Neural cell (in vitro differentiated cells): ENCODE measurements at regions not wholly inside any gene's neighbourhood (a gene's known extent, or its start where the extent isn't known, plus 50 kb on each side); places are given as distances from the start of the nearest gene placed in this dataset.
"Not testable (repeated sequence)": the region's sequence is repeated elsewhere in the genome, so short reads cannot be mapped to it uniquely, and the experiment has no call there.

ENCODE experiments used
- H2AFZ ChIP-seq: fragments of 200-600, 300-800 bp; sonication (generic), shearing (Covaris generic); 2 replicates; pipeline ENCODE4 v1.6.0; 2014; ENCODE audit warnings: low read depth, mild to moderate bottlenecking, antibody characterized with exemption, low read length, moderate library complexity
- H3F3A ChIP-seq: fragments of 200-600 bp; shearing (Covaris generic); 2 replicates; pipeline ENCODE4 v1.6.1; 2016; ENCODE audit warnings: mild to moderate bottlenecking, moderate library complexity, mixed read lengths, antibody characterized with exemption, low read length; ENCODE audit not compliant: insufficient read depth, poor library complexity, severe bottlenecking
- H3K27ac ChIP-seq: fragments of 200-600, 300-800 bp; sonication (generic), shearing (Covaris generic); 2 replicates; pipeline ENCODE4 v1.5.1; 2014; ENCODE audit warnings: mild to moderate bottlenecking, low read length, moderate library complexity
- H3K27me3 ChIP-seq: fragments of 300-800, 200-600 bp; sonication (generic), shearing (Covaris generic); 2 replicates; pipeline ENCODE4 v1.6.0; 2014; ENCODE audit warnings: mild to moderate bottlenecking, low read depth, low read length, moderate library complexity; ENCODE audit not compliant: insufficient read depth
- H3K36me3 ChIP-seq: fragments of 300-800, 200-600 bp; sonication (generic), shearing (Covaris generic); 2 replicates; pipeline ENCODE4 v1.5.1; 2014; ENCODE audit warnings: mild to moderate bottlenecking, antibody characterized with exemption, low read length, moderate library complexity; ENCODE audit not compliant: insufficient read depth
- H3K4me2 ChIP-seq: fragments of 300-800, 200-600 bp; sonication (generic), shearing (Covaris generic); 2 replicates; pipeline ENCODE4 v1.6.0; 2014; ENCODE audit warnings: mild to moderate bottlenecking, low read length
- H3K4me3 ChIP-seq: fragments of 300-800, 200-600 bp; sonication (generic), shearing (Covaris generic); 2 replicates; pipeline ENCODE4 v1.5.1; 2014; ENCODE audit warnings: mild to moderate bottlenecking, low read length, moderate library complexity
- H3K79me2 ChIP-seq: fragments of 200-600 bp; shearing (Covaris generic); replicated peaks from 2 replicates; pipeline ENCODE4 v1.6.0; 2014; ENCODE audit warnings: mild to moderate bottlenecking, low read length, moderate library complexity; ENCODE audit not compliant: insufficient read depth
- H3K9ac ChIP-seq: fragments of 300-800, 200-600 bp; sonication (generic), shearing (Covaris generic); 2 replicates; pipeline ENCODE4 v1.6.1; 2016; ENCODE audit warnings: mild to moderate bottlenecking, low read length, mixed read lengths
- H3K9me2 ChIP-seq: fragments of 200-600 bp; shearing (Covaris generic); 2 replicates; pipeline ENCODE4 v1.6.1; 2016; ENCODE audit warnings: mild to moderate bottlenecking, low read length, mixed read lengths; ENCODE audit not compliant: insufficient read depth
- H3K9me3 ChIP-seq: fragments of 200-600, 300-800 bp; sonication (generic), shearing (Covaris generic); 2 replicates; pipeline ENCODE4 v1.6.1; 2016; ENCODE audit warnings: mild to moderate bottlenecking, mixed run types, low read length, moderate library complexity, mixed read lengths
- H4K20me1 ChIP-seq: fragments of 200-600 bp; shearing (Covaris generic); 2 replicates; pipeline ENCODE4 v1.6.1; 2016; ENCODE audit warnings: mild to moderate bottlenecking, mixed run types; ENCODE audit not compliant: insufficient read depth
- EP300 ChIP-seq: fragments of 450-650 bp; conservative IDR thresholded peaks from 2 replicates; pipeline ENCODE4 v1.6.1; 2014; ENCODE audit warnings: antibody characterized with exemption, mild to moderate bottlenecking, moderate library complexity; ENCODE audit not compliant: poor library complexity, severe bottlenecking
- EZH2 ChIP-seq: fragments of 200-600, 300-800 bp; shearing (Covaris generic), sonication (generic); IDR thresholded peaks from 2 replicates; pipeline ENCODE4 v1.6.1; 2014; ENCODE audit warnings: antibody characterized with exemption, low read length, borderline replicate concordance, mild to moderate bottlenecking; ENCODE audit not compliant: insufficient read depth, poor library complexity, severe bottlenecking
- MXI1 ChIP-seq: fragments of 450-650 bp; conservative IDR thresholded peaks from 2 replicates; pipeline ENCODE4 v1.6.1; 2014; ENCODE audit warnings: antibody characterized with exemption, mild to moderate bottlenecking; ENCODE audit not compliant: poor library complexity, severe bottlenecking
- POLR2AphosphoS5 ChIP-seq: IDR thresholded peaks from 2 replicates; pipeline ENCODE4 v1.6.1; 2012
- RAD21 ChIP-seq: fragments of 450-650 bp; conservative IDR thresholded peaks from 2 replicates; pipeline ENCODE4 v1.6.1; 2014; ENCODE audit warnings: antibody characterized with exemption, mild to moderate bottlenecking, moderate library complexity
- SMC3 ChIP-seq: fragments of 450-650 bp; conservative IDR thresholded peaks from 2 replicates; pipeline ENCODE4 v1.6.1; 2014; ENCODE audit warnings: antibody characterized with exemption, mild to moderate bottlenecking, moderate library complexity; ENCODE audit not compliant: poor library complexity
- TAF1 ChIP-seq: IDR thresholded peaks from 2 replicates; pipeline ENCODE4 v1.6.1; 2012; ENCODE audit warnings: low read depth
- TF ChIP-seq, protein P1 (sequence below): fragments of 450-650 bp; IDR thresholded peaks from 2 replicates; pipeline ENCODE4 v1.5.1; 2014; ENCODE audit warnings: antibody characterized with exemption, mild to moderate bottlenecking, moderate library complexity; ENCODE audit not compliant: poor library complexity, severe bottlenecking
- TF ChIP-seq, protein P2 (sequence below): IDR thresholded peaks from 2 replicates; pipeline ENCODE4 v1.6.1; 2012; ENCODE audit warnings: borderline replicate concordance

DNA sequence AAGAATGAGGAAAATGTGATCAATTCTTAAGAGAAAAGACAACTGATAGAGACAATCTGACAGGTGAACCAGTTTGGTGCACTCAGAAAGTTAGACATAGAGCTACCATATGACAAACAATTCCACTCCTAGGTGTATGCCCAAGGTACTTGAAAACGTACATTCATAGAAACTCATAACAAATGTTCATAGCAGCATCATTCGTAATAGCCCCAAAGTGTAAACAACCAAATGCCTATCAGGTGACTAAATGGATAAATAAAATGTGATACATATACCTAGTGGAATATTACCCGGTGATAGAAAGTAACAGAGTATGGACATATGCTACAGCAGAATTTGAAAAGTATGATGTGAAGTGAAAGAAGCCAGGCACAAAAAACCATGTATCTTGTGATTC, 149.3 kb upstream of the TRIB2 start:
- H3K36me3 ChIP-seq = no peaks in the 10 kb centered on the region
- no peaks in the 10 kb centered on the region for H4K20me1 ChIP-seq
- H3F3A ChIP-seq = no peaks in the 10 kb centered on the region
- TF ChIP-seq SMC3 (no peak), RAD21 (no peak), MXI1 (no peak), EP300 (no peak)
- H2AFZ ChIP-seq = no peak overlapping the region
- no peak overlapping the region for H3K9ac ChIP-seq
- H3K27ac ChIP-seq = no peak overlapping the region
- H3K4me3 ChIP-seq = no peak overlapping the region
- no peaks in the 10 kb centered on the region for H3K27me3 ChIP-seq
- no peaks in the 10 kb centered on the region for H3K79me2 ChIP-seq
- no peaks in the 10 kb centered on the region for H3K9me3 ChIP-seq
- no peaks in the 10 kb centered on the region for H3K9me2 ChIP-seq
- no peak overlapping the region for H3K4me2 ChIP-seq

DNA sequence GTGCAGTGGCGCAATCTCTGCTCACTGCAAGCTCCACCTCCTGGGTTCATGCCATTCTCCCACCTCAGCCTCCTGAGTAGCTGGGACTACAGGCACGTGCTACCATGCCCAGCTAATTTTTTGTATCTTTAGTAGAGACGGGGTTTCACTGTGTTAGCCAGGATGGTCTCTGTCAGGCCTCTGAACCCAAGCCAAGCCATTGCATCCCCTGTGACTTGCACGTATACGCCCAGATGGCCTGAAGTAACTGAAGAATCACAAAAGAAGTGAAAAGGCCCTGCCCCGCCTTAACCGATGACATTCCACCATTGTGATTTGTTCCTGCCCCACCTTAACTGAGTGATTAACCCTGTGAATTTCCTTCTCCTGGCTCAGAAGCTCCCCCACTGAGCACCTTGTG, 147.2 kb upstream of the TRIB2 start:
- H3K9me2 ChIP-seq, H3F3A ChIP-seq, H3K9ac ChIP-seq, H3K27ac ChIP-seq, H3K79me2 ChIP-seq, H4K20me1 ChIP-seq, H3K4me3 ChIP-seq, H2AFZ ChIP-seq, H3K4me2 ChIP-seq, H3K9me3 ChIP-seq, H3K27me3 ChIP-seq, H3K36me3 ChIP-seq: not testable (repeated sequence)

DNA sequence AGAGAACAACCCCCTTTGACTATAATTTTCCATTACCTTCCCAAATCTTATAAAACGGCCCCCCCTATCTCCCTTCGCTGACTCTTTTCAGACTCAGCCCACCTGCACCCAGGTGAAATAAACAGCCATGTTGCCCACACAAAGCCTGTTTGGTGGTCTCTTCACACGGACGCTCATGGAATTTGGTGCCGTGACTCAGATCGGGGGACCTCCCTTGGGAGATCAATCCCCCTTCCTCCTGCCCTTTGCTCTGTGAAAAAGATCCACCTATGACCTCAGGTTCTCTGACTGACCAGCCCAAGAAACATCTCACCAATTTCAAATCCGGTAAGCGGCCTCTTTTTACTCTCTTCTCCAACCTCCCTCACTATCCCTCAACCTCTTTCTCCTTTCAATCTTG, 146.8 kb upstream of the TRIB2 start:
- not testable (repeated sequence) for H3K36me3 ChIP-seq, H3K9me2 ChIP-seq, H3K9me3 ChIP-seq, H3K27me3 ChIP-seq, H2AFZ ChIP-seq, H3K79me2 ChIP-seq, H3F3A ChIP-seq, H4K20me1 ChIP-seq, H3K4me2 ChIP-seq, H3K9ac ChIP-seq, H3K4me3 ChIP-seq, H3K27ac ChIP-seq

DNA sequence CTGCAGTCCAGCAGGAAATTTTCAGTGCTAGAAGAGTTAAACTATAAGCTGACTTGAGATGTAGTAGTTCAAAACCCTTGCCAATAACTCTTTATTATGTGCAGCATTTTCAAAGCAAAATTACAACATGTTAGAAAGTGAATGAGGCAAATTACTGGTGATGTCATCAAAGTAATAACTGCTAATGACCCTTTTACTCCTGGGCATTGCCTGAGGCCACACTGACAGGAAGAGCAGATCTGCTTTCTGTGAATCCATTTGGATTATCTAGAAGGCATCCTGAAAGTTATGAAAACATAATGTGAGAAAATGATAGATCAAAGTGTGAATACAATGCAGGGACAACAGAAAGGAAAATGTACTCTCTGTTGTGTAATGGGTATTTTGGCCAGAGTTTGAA, 139.6 kb upstream of the TRIB2 start:
- no peaks in the 10 kb centered on the region for H3F3A ChIP-seq
- no peaks in the 10 kb centered on the region for H3K9me3 ChIP-seq
- H3K9me2 ChIP-seq = no peaks in the 10 kb centered on the region
- H2AFZ ChIP-seq = no peak overlapping the region
- no peaks in the 10 kb centered on the region for H3K27me3 ChIP-seq
- TF ChIP-seq SMC3 = no peak
- TF ChIP-seq POLR2AphosphoS5 = no peak
- no peak for TF ChIP-seq EZH2
- no peak for TF ChIP-seq EP300
- TF ChIP-seq, protein P1, sequence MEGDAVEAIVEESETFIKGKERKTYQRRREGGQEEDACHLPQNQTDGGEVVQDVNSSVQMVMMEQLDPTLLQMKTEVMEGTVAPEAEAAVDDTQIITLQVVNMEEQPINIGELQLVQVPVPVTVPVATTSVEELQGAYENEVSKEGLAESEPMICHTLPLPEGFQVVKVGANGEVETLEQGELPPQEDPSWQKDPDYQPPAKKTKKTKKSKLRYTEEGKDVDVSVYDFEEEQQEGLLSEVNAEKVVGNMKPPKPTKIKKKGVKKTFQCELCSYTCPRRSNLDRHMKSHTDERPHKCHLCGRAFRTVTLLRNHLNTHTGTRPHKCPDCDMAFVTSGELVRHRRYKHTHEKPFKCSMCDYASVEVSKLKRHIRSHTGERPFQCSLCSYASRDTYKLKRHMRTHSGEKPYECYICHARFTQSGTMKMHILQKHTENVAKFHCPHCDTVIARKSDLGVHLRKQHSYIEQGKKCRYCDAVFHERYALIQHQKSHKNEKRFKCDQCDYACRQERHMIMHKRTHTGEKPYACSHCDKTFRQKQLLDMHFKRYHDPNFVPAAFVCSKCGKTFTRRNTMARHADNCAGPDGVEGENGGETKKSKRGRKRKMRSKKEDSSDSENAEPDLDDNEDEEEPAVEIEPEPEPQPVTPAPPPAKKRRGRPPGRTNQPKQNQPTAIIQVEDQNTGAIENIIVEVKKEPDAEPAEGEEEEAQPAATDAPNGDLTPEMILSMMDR = no peak
- no peak for TF ChIP-seq RAD21
- TF ChIP-seq TAF1 = no peak
- TF ChIP-seq MXI1 = no peak
- TF ChIP-seq, protein P2, sequence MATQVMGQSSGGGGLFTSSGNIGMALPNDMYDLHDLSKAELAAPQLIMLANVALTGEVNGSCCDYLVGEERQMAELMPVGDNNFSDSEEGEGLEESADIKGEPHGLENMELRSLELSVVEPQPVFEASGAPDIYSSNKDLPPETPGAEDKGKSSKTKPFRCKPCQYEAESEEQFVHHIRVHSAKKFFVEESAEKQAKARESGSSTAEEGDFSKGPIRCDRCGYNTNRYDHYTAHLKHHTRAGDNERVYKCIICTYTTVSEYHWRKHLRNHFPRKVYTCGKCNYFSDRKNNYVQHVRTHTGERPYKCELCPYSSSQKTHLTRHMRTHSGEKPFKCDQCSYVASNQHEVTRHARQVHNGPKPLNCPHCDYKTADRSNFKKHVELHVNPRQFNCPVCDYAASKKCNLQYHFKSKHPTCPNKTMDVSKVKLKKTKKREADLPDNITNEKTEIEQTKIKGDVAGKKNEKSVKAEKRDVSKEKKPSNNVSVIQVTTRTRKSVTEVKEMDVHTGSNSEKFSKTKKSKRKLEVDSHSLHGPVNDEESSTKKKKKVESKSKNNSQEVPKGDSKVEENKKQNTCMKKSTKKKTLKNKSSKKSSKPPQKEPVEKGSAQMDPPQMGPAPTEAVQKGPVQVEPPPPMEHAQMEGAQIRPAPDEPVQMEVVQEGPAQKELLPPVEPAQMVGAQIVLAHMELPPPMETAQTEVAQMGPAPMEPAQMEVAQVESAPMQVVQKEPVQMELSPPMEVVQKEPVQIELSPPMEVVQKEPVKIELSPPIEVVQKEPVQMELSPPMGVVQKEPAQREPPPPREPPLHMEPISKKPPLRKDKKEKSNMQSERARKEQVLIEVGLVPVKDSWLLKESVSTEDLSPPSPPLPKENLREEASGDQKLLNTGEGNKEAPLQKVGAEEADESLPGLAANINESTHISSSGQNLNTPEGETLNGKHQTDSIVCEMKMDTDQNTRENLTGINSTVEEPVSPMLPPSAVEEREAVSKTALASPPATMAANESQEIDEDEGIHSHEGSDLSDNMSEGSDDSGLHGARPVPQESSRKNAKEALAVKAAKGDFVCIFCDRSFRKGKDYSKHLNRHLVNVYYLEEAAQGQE = no peak
- no peaks in the 10 kb centered on the region for H4K20me1 ChIP-seq
- no peaks in the 10 kb centered on the region for H3K79me2 ChIP-seq
- no peaks in the 10 kb centered on the region for H3K36me3 ChIP-seq
- H3K9ac ChIP-seq = no peak overlapping the region
- H3K4me2 ChIP-seq = no peak overlapping the region
- H3K27ac ChIP-seq = peak overlapping the region; percentile 29
- H3K4me3 ChIP-seq = no peak overlapping the region
